Large intestine (tissue), 3 donors: ENCODE measurements at regions not wholly inside any gene's neighbourhood (a gene's known extent, or its start where the extent isn't known, plus 50 kb on each side); places are given as distances from the start of the nearest gene placed in this dataset.
"Not testable (repeated sequence)": the region's sequence is repeated elsewhere in the genome, so short reads cannot be mapped to it uniquely, and the experiment has no call there.

Experiments
- DNase-seq, 2 donors: peaks; one replicate each; pipeline versions ENCODE4 v3.0.0 to v3.0.0-alpha.2; 2013
- H3K27ac ChIP-seq: one replicate; pipeline ENCODE4 v1.5.1; 2013; ENCODE audit warnings: low read length
- H3K27me3 ChIP-seq: 2 replicates; pipeline ENCODE4 v1.6.1; 2013; ENCODE audit warnings: low read length; ENCODE audit not compliant: control insufficient read depth, insufficient read depth
- H3K36me3 ChIP-seq: 2 replicates; pipeline ENCODE4 v1.6.1; 2013; ENCODE audit warnings: low read length; ENCODE audit not compliant: control insufficient read depth, insufficient read depth
- H3K4me1 ChIP-seq: one replicate; pipeline ENCODE4 v1.6.1; 2013; ENCODE audit warnings: low read length; ENCODE audit not compliant: control insufficient read depth, insufficient read depth
- H3K4me3 ChIP-seq: one replicate; pipeline ENCODE4 v1.5.1; 2013; ENCODE audit warnings: low read length
- H3K9me3 ChIP-seq: one replicate; pipeline ENCODE4 v1.6.1; 2013; ENCODE audit warnings: mild to moderate bottlenecking, low read depth, low read length, moderate library complexity; ENCODE audit not compliant: control insufficient read depth
- WGBS: methylation state at CpG from one replicate; pipeline ENCODE4 v1.1.5; 2013; ENCODE audit warnings: low lambda C conversion rate; ENCODE audit not compliant: insufficient coverage; 5-methylcytosine and 5-hydroxymethylcytosine counted together

- Histone ChIP-seq H3K4me1 (no peaks in the 10 kb centered on the region), H3K27me3 (no peaks in the 10 kb centered on the region), H3K9me3 (peaks cover 4% of the 10 kb centered on the region), H3K36me3 (no peaks in the 10 kb centered on the region), H3K27ac (no peak overlapping the region), H3K4me3 (no peak overlapping the region)
- no peak for DNase-seq
These were observed 242.0 kb downstream of the ARHGAP12 start for GRCh38 chr10:31686599-31686998.

DNA sequence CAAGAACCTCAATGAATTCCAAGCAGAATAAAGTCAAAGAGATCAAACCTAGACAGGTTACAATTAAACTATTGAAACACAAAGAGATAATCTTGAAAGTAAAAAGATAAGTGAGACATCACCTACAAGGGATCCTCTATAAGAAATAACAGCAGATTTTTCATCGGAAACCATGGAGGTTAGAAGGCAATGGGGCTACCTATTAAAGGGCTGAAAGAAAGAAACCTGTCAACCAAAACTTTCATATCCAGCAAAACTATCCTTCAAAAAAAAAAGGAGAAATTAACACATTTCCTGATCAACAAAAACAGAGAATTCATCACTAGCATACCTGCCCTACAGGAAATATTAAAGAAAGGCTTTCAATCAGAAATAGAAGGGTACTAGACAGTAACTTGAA lies 244.9 kb downstream of the ARHGAP12 start:
- H3K4me3 ChIP-seq: no peak overlapping the region
- no peak for DNase-seq
- H3K27me3 ChIP-seq: no peaks in the 10 kb centered on the region
- no peaks in the 10 kb centered on the region for H3K36me3 ChIP-seq
- no peak overlapping the region for H3K27ac ChIP-seq
- H3K9me3 ChIP-seq: no peaks in the 10 kb centered on the region
- H3K4me1 ChIP-seq: no peaks in the 10 kb centered on the region
- no CpG with 5 or more reads among the region's 1 CpG for WGBS

DNA sequence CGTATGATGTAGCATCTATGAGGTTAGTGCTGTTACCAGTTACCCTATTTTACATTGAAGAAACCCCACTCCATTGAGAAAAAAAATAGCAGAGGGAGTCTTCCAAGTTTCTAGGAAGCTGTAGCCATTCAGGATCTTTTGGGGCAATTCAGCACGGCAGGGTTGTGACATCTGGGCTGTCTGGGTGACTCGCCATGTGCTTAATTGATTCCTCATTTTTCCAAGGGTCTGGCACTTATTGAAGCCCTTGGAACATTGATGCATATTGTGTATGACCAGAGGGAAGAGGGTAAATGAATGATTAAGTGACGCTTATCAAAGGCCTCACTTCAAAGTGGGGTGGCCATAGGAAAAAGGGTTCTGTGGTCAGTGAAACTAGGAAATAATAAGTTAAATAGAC lies 248.7 kb downstream of the ARHGAP12 start:
- Histone ChIP-seq H3K4me1 (no peaks in the 10 kb centered on the region), H3K9me3 (no peaks in the 10 kb centered on the region), H3K36me3 (no peaks in the 10 kb centered on the region), H3K27me3 (no peaks in the 10 kb centered on the region), H3K4me3 (no peak overlapping the region), H3K27ac (no peak overlapping the region)
- WGBS: no CpG with 5 or more reads among the region's 4 CpGs
- DNase-seq: no peak

DNA sequence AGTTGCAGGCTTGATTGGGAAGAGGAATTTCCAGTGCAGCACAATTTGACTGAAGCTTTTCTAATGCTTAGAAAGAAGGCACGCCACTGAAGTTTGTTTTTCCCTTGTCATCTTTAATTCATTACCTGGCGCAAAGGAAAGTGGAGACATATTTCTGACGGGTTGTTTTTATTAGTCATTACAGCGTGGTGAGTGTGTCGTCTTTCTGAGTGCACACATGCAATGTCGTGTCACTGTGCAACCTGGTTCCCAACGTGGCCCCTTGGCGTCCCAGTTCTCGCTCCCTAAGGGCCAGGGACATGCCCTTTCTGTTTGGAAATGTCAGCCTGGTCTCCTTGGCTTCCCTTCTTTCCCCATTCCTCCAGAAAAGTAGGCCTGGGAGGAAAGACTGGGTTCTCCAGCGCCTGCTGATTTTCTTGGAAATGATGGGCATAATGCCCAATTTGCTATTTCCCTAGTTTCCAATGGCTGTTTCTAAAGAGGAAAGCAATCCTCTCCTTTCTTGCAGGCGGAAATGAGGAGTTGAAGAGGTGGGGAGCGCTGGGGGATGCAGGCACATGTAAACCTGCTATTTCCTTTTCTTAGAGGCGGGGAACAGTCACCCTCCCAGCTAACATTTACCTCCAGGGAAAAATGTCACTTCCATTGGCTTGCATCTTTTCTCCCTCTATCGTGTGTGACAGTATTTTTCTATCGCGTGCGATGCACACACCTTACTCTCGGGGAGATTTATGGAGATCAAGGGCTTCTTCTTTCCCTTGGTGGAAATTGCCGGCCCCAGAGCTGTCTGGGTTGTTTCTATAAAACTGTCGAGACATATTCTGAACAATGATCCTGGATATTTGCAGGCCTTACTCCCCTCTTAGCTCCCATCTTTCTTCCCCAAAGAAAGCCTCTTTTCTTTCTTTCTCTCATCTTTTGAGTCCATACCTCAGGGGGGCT lies 249.8 kb downstream of the ARHGAP12 start:
- WGBS: 100% methylated on average over 1 of the region's 20 CpGs
- H3K27ac ChIP-seq: no peak overlapping the region
- no peaks in the 10 kb centered on the region for H3K36me3 ChIP-seq
- no peak overlapping the region for H3K4me3 ChIP-seq
- no peak for DNase-seq
- H3K4me1 ChIP-seq: no peaks in the 10 kb centered on the region
- no peaks in the 10 kb centered on the region for H3K27me3 ChIP-seq
- no peaks in the 10 kb centered on the region for H3K9me3 ChIP-seq

DNA sequence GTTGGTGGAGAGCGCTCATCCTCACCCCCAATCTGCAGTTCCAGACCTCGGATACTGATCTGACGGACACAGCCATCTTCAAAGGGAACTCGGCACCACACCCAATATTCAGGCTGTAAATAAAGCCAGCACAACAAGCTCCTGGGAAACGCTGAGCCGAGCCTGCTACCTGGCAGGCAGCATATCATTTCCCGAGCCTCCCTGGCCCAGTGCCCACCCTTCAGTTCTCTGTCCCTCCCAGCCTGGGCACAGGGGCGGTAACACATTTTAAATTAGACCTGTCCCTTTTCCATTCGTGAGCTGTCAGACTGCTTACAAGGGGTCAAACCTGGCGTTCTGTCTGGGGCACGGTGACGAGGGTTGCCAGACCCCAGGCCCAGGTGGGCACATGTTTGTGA lies 250.5 kb downstream of the ARHGAP12 start:
- no peaks in the 10 kb centered on the region for H3K27me3 ChIP-seq
- H3K36me3 ChIP-seq: no peaks in the 10 kb centered on the region
- no CpG with 5 or more reads among the region's 12 CpGs for WGBS
- no peaks in the 10 kb centered on the region for H3K9me3 ChIP-seq
- no peak overlapping the region for H3K27ac ChIP-seq
- H3K4me3 ChIP-seq: no peak overlapping the region
- no peaks in the 10 kb centered on the region for H3K4me1 ChIP-seq
- no peak for DNase-seq

GRCh38 chr10:31677195-31678138 lies 251.2 kb downstream of the ARHGAP12 start:
- no peaks in the 10 kb centered on the region for H3K36me3 ChIP-seq
- no peaks in the 10 kb centered on the region for H3K4me1 ChIP-seq
- H3K27ac ChIP-seq: no peak overlapping the region
- H3K27me3 ChIP-seq: no peaks in the 10 kb centered on the region
- H3K9me3 ChIP-seq: no peaks in the 10 kb centered on the region
- no CpG with 5 or more reads among the region's 16 CpGs for WGBS
- no peak overlapping the region for H3K4me3 ChIP-seq
- DNase-seq: no peak

- H3K4me1 ChIP-seq: no peaks in the 10 kb centered on the region
These were observed 252.9 kb downstream of the ARHGAP12 start for GRCh38 chr10:31675726-31676125.

GRCh38 chr10:31669357-31669756 lies 259.3 kb downstream of the ARHGAP12 start:
- Histone ChIP-seq H3K27ac (no peak overlapping the region), H3K27me3 (no peaks in the 10 kb centered on the region), H3K4me3 (no peak overlapping the region), H3K9me3 (no peaks in the 10 kb centered on the region), H3K4me1 (no peaks in the 10 kb centered on the region), H3K36me3 (no peaks in the 10 kb centered on the region)
- 80% methylated on average over 1 of the region's 1 CpG for WGBS
- no peak for DNase-seq

More at GRCh38 chr10:31675726-31676125, 252.9 kb downstream of the ARHGAP12 start:
- Histone ChIP-seq H3K4me3 (no peak overlapping the region), H3K27ac (no peak overlapping the region), H3K9me3 (no peaks in the 10 kb centered on the region), H3K36me3 (no peaks in the 10 kb centered on the region), H3K27me3 (no peaks in the 10 kb centered on the region)
- DNase-seq: no peak

GRCh38 chr10:31668326-31668725 lies 260.3 kb downstream of the ARHGAP12 start:
- Histone ChIP-seq H3K4me3 (no peak overlapping the region), H3K4me1 (no peaks in the 10 kb centered on the region), H3K9me3 (no peaks in the 10 kb centered on the region), H3K27me3 (no peaks in the 10 kb centered on the region), H3K27ac (no peak overlapping the region), H3K36me3 (no peaks in the 10 kb centered on the region)
- DNase-seq: no peak

GRCh38 chr10:31665764-31666279 lies 262.8 kb downstream of the ARHGAP12 start:
- not testable (repeated sequence) for H3K9me3 ChIP-seq, DNase-seq, H3K4me3 ChIP-seq, H3K27ac ChIP-seq, H3K27me3 ChIP-seq, H3K36me3 ChIP-seq, H3K4me1 ChIP-seq
- no CpG with 5 or more reads among the region's 3 CpGs for WGBS
